WTC11 (cell line): ENCODE measurements at regions not wholly inside any gene's neighbourhood (a gene's known extent, or its start where the extent isn't known, plus 50 kb on each side); places are given as distances from the start of the nearest gene placed in this dataset.

Experiments used
- ATAC-seq: fragments of 200-7000 bp; cut with Tn5 transposase; 2 replicates; pipeline ENCODE4 v1.10.0; 2021; ENCODE audit warnings: mild to moderate bottlenecking, moderate library complexity
- CTCF ChIA-PET: fragments of 300-600 bp; sonication (Branson Sonifier 250); formaldehyde crosslinking; loops from one replicate; lab custom pipeline; 2021; ENCODE audit warnings: antibody characterized with exemption; lab: Charles Lee
- POLR2A ChIA-PET: fragments of 350-600 bp; sonication (Branson Sonifier 250); formaldehyde crosslinking; loops from one replicate; lab custom pipeline; 2021; ENCODE audit warnings: antibody characterized with exemption; lab: Charles Lee
- DNase-seq: peaks from one replicate; pipeline ENCODE4 v3.0.0; 2021; ENCODE audit warnings: low spot score
- H3K27ac Mint-ChIP-seq: 2 replicates; pipeline ENCODE4 v1.8.0; 2021; ENCODE audit warnings: mixed read lengths
- H3K27me3 Mint-ChIP-seq: 2 replicates; pipeline ENCODE4 v1.8.0; 2021; ENCODE audit warnings: low read depth, mild to moderate bottlenecking, moderate library complexity, mixed read lengths
- H3K36me3 Mint-ChIP-seq: 2 replicates; pipeline ENCODE4 v1.8.0; 2021; ENCODE audit warnings: mixed read lengths
- H3K4me1 Mint-ChIP-seq: 2 replicates; pipeline ENCODE4 v1.8.0; 2022; ENCODE audit warnings: mixed read lengths
- H3K4me3 Mint-ChIP-seq: 2 replicates; pipeline ENCODE4 v1.8.0; 2021; ENCODE audit warnings: mild to moderate bottlenecking, moderate library complexity, mixed read lengths
- H3K9me3 Mint-ChIP-seq: 2 replicates; pipeline ENCODE4 v1.8.0; 2021; ENCODE audit warnings: mixed read lengths
- AR ChIP-seq: fragments of 250-450 bp; sonication (Bioruptor Pico); IDR thresholded peaks from 2 replicates; pipeline ENCODE4 v1.9.0; 2021; ENCODE audit warnings: mild to moderate bottlenecking
- CBFB ChIP-seq: sonication (generic); formaldehyde crosslinking; IDR thresholded peaks from 2 replicates; pipeline ENCODE4 v1.8.1; 2022; ENCODE audit warnings: mild to moderate bottlenecking, low read depth, missing genetic modification reagents
- CDX4 ChIP-seq: fragments of 250-450 bp; sonication (Bioruptor Pico); IDR thresholded peaks from 2 replicates; pipeline ENCODE4 v1.9.0; 2021; ENCODE audit warnings: moderate library complexity, mild to moderate bottlenecking, inconsistent platforms, borderline replicate concordance
- CREM ChIP-seq: sonication (generic); formaldehyde crosslinking; IDR thresholded peaks from 2 replicates; pipeline ENCODE4 v1.8.1; 2022; ENCODE audit warnings: mild to moderate bottlenecking, missing genetic modification reagents, moderate library complexity
- ELF4 ChIP-seq: sonication (generic); formaldehyde crosslinking; IDR thresholded peaks from 2 replicates; pipeline ENCODE4 v1.8.1; 2022; ENCODE audit warnings: low read depth, mild to moderate bottlenecking, moderate library complexity, missing genetic modification reagents
- FOXK1 ChIP-seq: sonication (generic); formaldehyde crosslinking; IDR thresholded peaks from 2 replicates; pipeline ENCODE4 v1.8.0; 2022; ENCODE audit warnings: mild to moderate bottlenecking, moderate library complexity, missing genetic modification reagents
- FOXP4 ChIP-seq: sonication (generic); formaldehyde crosslinking; IDR thresholded peaks from 2 replicates; pipeline ENCODE4 v1.8.0; 2022; ENCODE audit warnings: mild to moderate bottlenecking, missing genetic modification reagents
- GRHL2 ChIP-seq: fragments of 250-450 bp; sonication (Bioruptor Pico); IDR thresholded peaks from 2 replicates; pipeline ENCODE4 v1.8.0; 2022; ENCODE audit warnings: mild to moderate bottlenecking, moderate library complexity; ENCODE audit not compliant: insufficient replicate concordance, severe bottlenecking
- MLX ChIP-seq: sonication (generic); formaldehyde crosslinking; IDR thresholded peaks from 2 replicates; pipeline ENCODE4 v1.8.1; 2023; ENCODE audit warnings: mild to moderate bottlenecking, missing genetic modification reagents, moderate library complexity
- NFATC4 ChIP-seq: fragments of 250-450 bp; sonication (Bioruptor Pico); IDR thresholded peaks from 2 replicates; pipeline ENCODE4 v1.9.0; 2021; ENCODE audit warnings: mild to moderate bottlenecking
- RELA ChIP-seq: sonication (generic); formaldehyde crosslinking; IDR thresholded peaks from 2 replicates; pipeline ENCODE4 v1.8.1; 2022; ENCODE audit warnings: missing genetic modification reagents, mild to moderate bottlenecking, borderline replicate concordance
- STAT6 ChIP-seq: sonication (generic); formaldehyde crosslinking; conservative IDR thresholded peaks from 2 replicates; pipeline ENCODE4 v1.8.1; 2023; ENCODE audit warnings: mild to moderate bottlenecking, low read depth, missing genetic modification reagents, moderate library complexity
- ZBTB43 ChIP-seq: sonication (generic); formaldehyde crosslinking; IDR thresholded peaks from 2 replicates; pipeline ENCODE4 v1.8.1; 2023; ENCODE audit warnings: mild to moderate bottlenecking, missing genetic modification reagents
- ZNF219 ChIP-seq: sonication (generic); formaldehyde crosslinking; IDR thresholded peaks from 2 replicates; pipeline ENCODE4 v1.8.0; 2023; ENCODE audit warnings: missing genetic modification reagents, mild to moderate bottlenecking, borderline replicate concordance
- ZNF263 ChIP-seq: sonication (generic); formaldehyde crosslinking; IDR thresholded peaks from 2 replicates; pipeline ENCODE4 v1.8.1; 2022; ENCODE audit warnings: low read depth, mild to moderate bottlenecking, moderate library complexity, missing genetic modification reagents
- ZNF416 ChIP-seq: fragments of 250-450 bp; sonication (Bioruptor Pico); IDR thresholded peaks from 2 replicates; pipeline ENCODE4 v1.9.0; 2021; ENCODE audit warnings: mild to moderate bottlenecking, inconsistent platforms

GRCh38 chr2:71783215-71783614 lies 329.9 kb downstream of the DYSF start (continued):
- TF ChIP-seq ZBTB43 (CRISPR knock-in tag) = no peak
- no peak for TF ChIP-seq RELA (CRISPR knock-in tag)

- Mint-ChIP-seq H3K4me1 (0 out of 2 replicates have a peak, but pooled peaks cover 3% of the 10 kb centered on the region), H3K9me3 (no peaks in the 10 kb centered on the region), H3K27me3 (no peaks in the 10 kb centered on the region; the same call in 1 of the 2 replicates), H3K36me3 (no peaks in the 10 kb centered on the region), H3K4me3 (no peak overlapping the region), H3K27ac (no peak overlapping the region)
- CTCF ChIA-PET = interaction anchor here (1.1 kb wide), 3 partner anchors 16 to 236 kb away, joined by 3 read pairs; no protein-coding TSS in a partner anchor
- DNase-seq (no peak), ATAC-seq (no peak)
- POLR2A ChIA-PET = interaction anchor here (0.9 kb wide), 1 partner anchor 16 kb away, joined by 3 read pairs; no protein-coding TSS in a partner anchor
- TF ChIP-seq FOXP4 (CRISPR knock-in tag) (no peak), CBFB (CRISPR knock-in tag) (no peak), AR (CRISPR knock-in tag) (no peak), STAT6 (no peak), CDX4 (no peak), GRHL2 (CRISPR knock-in tag) (no peak), ZNF219 (CRISPR knock-in tag) (no peak), ZNF263 (no peak), ELF4 (CRISPR knock-in tag) (no peak)
These were observed 329.0 kb downstream of the DYSF start for GRCh38 chr2:71782323-71782722.

- H3K9me3 Mint-ChIP-seq = no peaks in the 10 kb centered on the region
- ChIA-PET POLR2A (interaction anchor here (0.9 kb wide), 1 partner anchor 17 kb away, joined by 3 read pairs; no protein-coding TSS in a partner anchor), CTCF (interaction anchor here (1.1 kb wide), 2 partner anchors 20 to 235 kb away, joined by 3 read pairs; no protein-coding TSS in a partner anchor)
- H3K27me3 Mint-ChIP-seq = no peaks in the 10 kb centered on the region; the same call in 1 of the 2 replicates
- ATAC-seq (no peak), DNase-seq (no peak)
- no peak overlapping the region for H3K4me3 Mint-ChIP-seq
- 0 out of 2 replicates have a peak, but pooled peaks cover 3% of the 10 kb centered on the region for H3K4me1 Mint-ChIP-seq
- H3K27ac Mint-ChIP-seq = no peak overlapping the region
- H3K36me3 Mint-ChIP-seq = no peaks in the 10 kb centered on the region
- no peak for TF ChIP-seq FOXK1 (CRISPR knock-in tag)
- TF ChIP-seq NFATC4 (CRISPR knock-in tag) = no peak
- TF ChIP-seq FOXP4 (CRISPR knock-in tag) = no peak
- TF ChIP-seq ZNF219 (CRISPR knock-in tag) = no peak
- TF ChIP-seq ZNF416 = no peak
- no peak for TF ChIP-seq CREM (CRISPR knock-in tag)
- no peak for TF ChIP-seq AR (CRISPR knock-in tag)
- TF ChIP-seq MLX (CRISPR knock-in tag) = no peak
These were observed 328.4 kb downstream of the DYSF start for GRCh38 chr2:71781695-71782228.
